ENCODE measurements at regions not wholly inside any gene's neighbourhood (a gene's known extent, or its start where the extent isn't known, plus 50 kb on each side); places are given as distances from the start of the nearest gene placed in this dataset.

DNA sequence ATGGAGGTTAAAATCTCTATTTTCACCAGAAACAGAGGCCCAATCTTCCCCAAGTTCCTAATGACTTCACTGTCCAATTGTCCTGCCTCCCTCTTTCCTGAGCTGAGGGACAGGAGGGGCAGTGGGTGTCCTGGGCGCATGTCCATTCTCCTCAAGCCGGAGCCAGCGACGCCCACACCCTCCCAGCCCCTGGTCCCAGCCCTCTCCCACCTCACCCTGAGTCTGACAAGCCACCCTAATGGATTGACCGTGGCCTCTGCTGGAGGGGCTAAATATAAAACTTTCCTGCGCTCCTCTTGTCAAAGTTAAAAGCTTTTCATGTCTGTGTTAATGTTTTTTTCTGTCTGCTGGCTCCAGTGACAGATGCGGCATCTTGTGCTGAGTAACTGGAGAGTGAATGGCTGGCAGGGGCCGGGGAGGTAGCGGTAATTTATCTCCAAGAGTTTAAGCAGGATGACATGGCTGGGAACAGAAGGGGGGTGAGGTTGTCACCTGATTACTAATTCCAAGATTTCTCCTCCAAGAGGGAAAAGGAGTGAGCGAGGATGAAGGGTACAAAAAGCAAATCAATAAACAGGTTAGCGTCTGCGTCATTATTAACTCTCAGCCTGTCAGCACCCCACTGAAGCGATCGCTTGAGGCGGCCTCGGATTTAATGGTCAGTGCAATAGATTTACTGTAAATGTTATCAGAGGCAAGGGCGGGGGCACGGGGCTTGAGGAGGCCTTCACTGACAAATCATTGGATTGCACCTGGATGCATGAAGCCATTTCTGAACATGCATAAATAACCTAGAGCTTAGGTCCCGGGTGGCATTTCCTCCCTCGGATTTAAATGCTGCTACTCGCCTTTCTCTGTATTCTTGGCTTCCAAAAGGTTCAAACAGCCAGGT is 118.1 kb upstream of the MAFB start:
- no peak for DNase-seq

DNA sequence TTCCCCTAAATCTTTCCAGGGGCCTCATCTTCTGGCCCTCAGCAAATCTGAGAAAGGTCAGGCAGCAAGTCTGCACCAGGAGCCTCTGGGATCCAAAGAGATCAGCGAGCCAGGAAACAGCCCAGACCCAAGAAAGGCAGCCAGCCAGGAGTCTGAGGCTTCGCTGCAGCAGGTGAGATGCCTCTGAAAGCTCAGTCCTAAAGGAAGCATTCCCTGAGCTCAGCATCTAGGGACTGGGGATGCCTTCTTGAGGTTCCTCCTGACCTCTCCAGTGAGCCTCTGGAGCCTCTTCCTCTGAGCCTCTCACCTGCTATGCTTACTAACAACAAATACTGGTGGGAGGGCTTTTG is 118.8 kb upstream of the MAFB start:
- DNase-seq = no peak

DNA sequence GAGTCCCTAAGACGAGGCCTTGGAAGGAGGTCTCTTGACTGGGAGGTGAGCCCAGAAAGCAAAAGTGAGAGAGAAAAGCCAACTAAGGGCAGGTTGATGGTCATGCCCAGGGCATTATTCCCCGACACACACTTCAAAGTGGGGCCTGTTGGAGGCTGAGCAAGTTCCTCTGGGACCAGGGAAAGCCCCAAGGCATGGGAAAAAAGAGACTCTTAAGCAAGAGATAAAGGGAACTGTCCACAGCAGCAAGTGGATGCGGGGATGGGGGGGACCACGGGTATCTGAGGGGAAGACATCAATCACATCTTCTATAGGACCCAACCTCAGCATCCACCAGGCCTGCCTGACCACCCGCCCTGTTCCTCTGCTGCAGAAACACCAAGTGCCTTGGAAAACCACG is 119.9 kb upstream of the MAFB start:
- no peak for DNase-seq

DNA sequence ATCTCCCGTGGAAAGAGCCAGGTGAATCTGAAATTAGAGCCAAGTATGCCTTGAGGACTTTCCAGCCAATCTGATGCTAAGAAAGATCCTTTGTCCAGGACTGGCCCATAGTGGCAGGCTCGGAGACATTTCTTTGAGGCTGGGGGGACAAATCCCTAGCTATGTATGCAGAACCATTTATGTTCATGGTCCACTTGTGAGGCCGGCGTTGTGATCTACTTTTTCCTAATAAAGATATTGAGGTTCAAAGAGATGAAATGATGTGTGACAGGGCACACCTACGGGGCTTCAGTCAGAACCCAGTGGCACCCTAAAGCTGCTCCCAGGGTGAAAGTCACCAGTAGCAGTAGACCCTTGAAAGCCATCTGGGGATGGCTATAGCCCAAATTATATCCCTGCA is 120.3 kb upstream of the MAFB start:
- no peak for DNase-seq

DNA sequence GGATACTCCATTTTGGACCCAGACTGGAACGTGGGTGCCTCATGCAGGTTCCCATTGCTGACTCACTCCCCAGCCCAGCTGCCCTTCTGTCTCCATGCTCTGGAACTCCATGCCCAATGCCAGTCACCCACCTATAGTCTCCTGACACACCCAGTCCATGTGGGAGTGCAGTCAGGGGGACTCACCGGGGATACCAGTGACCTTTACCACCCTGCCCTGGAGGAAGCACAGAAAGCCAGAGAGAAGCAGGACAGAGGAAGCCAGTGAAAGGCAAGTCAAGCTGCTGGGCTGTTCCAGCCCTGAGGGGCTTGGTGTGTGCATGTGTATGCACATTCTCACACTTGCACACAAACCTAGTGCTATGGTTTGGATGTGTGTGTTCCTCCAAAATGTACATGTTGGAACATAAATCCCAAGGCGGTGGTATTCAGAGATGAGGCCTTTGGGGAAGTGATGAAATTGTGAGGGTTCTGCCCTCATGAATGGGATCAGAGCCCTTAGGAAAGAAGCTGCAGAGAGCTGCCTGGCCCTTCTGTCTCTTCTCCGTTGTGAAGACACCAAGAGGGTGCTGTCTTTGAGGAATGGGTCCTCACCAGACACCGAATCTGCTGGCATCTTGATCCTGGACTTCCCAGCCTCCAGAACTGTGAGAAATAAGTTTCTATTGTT is 121.4 kb upstream of the MAFB start:
- DNase-seq = no peak

DNA sequence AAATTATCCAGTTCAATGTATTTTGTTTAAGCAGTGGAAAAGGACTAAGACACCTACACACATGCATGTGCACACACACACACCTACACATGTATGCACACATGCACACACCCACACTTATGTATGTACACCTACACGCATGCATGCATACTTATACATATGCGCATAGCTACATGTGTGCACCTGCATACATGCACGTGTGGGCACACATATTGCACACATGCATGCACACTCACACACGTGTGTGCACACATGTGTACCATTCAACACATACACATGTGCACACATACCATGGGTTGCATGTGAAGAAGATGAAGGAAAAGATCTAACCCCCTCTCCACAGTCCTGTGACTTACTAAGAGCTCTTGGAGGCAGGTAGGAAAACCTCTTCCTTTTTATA is 122.0 kb upstream of the MAFB start:
- DNase-seq = no peak

DNA sequence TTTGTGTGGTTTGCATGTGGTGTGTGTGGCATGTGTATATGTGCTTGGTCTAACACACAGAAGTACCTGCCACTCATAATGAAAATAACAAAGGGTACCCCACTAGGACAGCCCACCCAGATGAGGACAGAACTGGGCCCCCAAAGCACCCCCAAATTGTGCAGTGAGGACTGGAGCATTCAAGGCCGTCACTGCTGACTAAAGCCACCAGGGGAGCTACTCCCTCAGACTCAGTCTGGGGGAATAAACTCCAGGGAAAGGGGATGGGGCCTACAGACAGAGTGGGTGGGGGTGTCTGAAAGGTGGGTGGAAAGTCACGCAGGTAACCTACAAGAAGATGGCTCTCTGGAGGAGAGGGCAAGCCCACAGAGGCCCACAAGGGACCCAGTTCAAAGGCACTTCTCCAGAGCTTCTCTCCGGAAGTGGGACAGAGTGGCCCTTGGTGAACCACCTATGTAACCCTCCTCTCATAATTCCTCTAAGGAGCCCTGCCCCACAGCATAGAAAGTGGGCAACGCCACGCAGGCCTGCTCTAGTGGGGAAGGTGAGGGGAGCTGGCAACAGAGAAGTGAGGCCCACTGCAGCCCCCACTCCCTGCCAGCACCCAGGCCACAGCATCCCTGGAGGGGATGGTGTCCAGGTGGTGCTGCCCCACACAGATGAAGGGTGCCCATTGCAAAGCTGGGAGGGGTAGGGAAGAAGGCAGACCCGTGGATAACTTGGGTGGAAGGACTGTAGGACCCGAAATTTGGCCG is 122.8 kb upstream of the MAFB start:
- DNase-seq = no peak

DNA sequence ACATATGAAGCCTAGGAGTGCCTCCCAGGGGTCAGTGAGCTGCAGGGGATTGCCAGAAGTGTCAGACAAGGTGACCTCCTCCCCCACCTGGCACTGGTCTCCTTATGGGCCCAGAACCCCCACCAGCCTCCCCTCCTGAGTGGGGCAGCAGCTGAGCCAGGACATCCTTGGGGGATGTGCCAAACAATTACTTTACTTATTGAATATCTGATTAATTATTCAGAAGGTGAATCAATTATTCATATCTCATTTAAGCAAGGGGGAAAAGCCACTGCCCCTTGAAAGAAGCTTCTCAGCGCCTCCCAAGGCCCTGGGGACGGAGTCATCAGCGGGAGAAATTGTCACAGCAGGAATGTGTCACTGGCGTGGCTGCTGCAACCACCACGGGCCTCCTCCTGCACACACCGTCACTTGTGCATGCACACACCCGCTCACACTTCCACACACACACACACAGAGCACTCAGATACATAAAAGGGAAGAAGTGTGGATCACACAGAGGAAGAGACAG is 123.4 kb upstream of the MAFB start:
- DNase-seq = no peak

DNA sequence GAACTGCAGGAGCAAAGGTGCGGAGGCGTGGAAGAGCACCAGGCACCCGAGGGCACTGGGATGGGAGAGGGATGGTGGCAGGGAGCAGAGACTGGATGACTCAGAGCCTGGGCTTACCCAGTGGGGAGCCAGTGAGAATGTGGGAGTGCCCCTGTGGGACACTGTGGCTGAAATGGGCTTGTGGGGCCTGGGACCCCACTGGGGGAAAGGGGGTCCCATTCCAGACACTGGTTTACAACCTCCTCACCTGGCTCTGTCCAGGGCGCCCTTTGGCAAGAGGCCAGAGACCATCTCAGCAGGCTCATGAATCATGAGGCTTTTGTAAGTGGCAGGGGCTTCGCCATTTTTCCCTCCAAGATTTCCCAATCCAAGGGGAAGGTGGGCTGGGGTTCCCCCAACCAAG is 124.0 kb upstream of the MAFB start:
- no peak for DNase-seq

DNA sequence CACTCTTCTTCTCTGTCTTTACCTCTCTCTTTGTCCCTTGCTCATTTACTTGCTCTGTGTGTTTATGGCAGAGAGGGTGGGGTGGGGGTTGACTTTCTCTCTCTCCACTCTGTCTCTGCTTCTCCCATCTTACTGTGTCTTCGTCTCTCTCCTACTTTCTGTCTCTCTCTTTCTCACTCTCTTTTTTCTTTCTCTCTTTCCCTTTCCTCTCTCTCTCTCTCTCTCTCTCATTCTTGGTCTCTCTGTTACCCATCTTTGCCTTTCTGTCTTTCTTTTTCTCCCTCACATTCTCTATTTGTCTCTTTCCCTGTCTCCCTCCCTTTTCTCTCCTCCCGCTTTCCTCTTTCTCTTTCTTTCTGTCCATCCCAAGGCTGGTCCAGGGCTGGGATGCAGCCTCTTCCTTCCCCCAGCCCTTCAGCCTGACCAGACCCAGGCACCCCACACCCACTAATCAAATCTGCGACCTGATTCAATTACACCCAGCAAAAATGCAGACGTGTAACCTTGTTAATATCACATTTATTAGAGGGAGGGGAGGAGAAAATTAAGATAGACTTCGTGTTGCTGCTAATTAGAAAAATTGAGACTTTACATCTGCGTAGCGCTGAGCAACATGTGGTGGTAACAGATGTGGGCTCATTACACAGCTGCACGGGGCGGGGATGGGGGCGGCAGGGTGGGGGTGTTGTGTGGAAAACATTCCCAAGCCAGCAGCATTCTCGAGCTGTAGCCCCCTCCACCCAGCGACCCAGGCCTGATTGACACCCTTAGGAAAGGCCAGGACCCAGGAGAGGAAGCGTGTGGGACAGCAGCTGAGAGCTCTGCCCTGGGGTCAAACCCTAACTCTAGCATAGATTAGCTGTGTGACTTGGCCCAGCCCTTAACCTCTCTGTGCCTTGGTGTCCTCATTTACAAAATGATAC is 124.9 kb upstream of the MAFB start:
- no peak for DNase-seq

DNA sequence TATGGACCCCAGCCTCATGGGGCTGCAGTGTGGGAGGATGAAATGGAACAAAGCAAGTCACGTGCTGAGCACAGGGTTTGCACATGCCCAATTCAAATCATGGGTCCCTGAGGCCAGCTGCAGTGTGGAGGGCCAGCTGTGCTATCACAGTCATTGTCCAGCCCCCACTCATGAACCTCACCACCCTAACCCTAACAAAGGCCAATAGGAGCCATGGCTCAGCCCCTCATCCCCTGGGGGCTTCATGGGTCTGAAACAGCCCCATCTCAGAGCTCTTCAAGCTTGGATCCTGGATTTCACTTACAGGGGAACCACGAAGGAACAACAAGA is 125.6 kb upstream of the MAFB start:
- no peak for DNase-seq

DNA sequence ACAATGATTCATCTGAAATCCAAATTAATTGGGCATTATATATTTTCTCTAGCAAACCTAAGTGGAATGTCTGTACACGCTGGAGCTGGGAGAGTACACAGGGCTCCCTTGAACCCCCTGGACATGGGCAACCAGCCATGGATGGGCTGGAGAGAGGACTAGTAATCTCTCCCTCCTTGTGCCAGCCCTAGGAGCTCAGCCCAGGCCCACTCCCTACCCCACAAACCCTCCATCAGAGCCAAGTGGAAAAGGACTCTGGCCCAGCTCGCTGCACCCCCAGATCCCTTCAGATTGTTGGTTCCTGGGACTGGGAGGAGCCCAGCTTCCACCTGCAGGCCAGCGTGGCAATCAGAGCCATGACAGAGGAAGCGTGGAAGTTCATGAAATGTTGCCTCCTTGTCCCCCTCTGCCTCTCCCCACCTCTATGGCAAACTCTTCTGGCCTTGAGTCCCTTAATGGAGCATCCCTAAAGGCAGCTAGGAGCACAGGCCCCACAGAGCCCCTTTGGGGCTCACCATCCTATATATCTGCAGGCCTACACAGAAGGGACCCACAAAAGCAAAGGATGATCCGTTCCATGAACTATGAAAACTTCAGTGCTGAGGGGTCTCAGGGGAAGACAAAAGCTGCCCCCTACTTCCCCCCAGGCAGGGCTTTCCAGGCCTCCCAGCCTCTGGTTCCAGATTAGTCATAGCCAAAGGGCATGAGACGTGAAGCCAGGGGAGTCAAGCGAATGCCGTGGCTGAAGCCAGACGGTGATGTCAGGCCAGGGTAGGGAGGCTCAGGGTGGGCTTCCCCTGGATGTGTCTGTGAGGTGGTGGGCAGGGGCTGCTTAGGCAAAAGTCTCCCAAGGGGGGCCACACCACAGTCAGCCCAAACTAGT is 126.4 kb upstream of the MAFB start:
- no peak for DNase-seq

DNA sequence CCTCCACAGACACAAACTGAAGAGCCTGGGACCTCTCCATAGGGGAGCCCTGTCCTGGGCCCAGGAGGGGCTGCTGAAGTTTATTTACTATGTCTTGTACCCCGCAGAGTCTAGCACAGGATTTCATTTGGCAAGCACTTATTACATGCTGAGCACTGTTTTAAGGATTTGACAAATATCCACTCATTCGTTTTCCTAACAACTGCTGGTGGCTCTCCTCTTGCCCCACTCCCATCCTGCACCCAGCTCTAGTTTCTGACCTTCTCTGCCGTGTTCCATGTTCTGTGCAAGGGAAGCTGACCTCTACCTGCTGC is 127.0 kb upstream of the MAFB start:
- DNase-seq = no peak

DNA sequence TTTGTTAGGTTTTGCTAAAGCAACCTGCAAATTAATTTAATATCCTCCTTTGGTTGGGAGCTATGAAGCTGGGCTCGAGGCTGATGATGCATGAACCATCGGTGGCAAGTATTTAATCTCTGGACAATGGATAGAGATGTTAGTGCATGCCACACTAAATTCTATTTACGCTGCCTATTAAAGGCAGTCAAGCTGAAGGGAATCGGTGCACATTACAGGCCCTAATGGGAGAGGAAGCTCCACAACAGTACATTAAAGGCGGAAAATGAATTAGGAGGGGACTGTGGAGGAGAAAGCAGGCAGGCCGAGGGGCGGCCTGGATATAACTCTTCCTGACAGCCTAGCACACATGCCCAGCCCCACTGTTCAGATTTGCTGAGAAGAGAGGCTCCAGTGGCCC is 132.4 kb upstream of the MAFB start:
- DNase-seq = no peak

DNA sequence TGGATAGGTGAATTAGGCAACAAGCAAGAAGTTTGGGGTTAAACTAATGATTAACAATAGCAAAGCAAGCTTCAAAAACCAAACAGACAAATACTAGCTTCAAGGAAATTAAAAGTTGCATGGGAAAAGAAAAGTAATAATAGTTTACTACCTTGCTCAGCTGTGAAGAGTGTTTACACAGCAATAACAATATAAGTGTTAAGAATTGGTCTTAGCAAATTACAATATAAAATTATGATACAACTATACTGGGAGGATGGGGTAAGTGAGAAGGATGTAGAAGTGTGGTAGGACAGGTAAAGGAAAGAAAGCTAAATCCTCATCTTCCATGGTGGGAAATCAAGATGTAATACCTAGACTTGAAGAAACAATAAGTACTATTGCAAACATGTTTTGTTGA is 137.7 kb upstream of the MAFB start:
- DNase-seq = no peak

DNA sequence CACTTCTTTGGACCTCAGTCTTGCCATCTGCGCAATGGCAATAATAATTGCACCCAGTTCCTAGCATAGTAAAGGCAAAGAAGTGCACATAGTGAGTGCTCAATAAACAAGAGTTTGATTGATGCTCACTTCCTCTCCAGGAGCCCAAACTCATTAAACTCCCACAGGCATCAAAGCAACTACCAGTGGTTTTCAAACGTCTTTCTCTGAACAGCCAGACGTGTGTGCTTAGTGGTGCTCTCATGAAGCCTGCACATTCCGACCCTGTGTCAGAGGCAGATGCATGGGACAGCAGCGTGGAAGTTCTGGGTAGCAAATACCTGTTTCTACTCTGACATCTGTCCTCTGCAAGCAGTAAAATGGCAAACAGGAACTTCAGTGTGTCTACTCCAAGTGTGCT is 146.3 kb upstream of the MAFB start:
- DNase-seq = no peak

DNA sequence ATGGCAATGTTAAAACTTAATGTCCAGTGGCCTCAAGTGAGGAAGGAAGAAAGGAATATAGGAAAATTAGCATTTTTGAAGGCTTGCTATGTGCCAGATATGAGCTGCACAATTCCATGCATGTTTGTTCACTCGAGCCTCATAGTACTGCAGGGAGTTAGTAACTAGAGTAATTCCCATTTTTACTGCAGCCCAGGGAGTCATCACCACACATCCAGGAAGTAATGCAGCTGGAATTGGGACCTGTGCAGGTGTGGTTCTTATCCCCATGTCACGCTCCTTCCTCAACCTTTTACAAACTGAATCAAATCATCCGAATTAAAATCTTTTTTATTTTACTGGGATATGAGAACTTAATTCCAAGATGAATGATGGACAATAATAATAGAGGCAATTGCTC is 149.5 kb upstream of the MAFB start:
- no peak for DNase-seq

DNA sequence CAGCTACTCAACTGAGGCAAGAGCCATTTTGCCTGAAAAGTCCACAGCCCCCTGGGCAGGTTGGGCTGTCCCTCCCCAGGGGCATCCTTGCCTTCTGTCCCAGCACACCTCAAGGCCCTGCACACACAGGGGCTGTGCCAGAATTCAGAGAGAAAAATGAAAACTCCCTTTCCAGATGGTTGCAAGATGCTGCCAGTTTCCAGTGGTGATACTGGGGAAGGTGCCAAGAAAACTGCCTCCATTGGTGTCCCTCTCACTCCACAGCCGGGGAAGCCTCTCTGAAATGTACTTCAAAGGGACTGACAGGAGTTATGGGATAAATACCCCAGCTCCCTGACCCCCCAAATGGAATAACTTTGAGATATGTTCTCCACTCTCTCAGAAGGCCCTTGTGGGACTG is 154.2 kb upstream of the MAFB start:
- DNase-seq = no peak

DNA sequence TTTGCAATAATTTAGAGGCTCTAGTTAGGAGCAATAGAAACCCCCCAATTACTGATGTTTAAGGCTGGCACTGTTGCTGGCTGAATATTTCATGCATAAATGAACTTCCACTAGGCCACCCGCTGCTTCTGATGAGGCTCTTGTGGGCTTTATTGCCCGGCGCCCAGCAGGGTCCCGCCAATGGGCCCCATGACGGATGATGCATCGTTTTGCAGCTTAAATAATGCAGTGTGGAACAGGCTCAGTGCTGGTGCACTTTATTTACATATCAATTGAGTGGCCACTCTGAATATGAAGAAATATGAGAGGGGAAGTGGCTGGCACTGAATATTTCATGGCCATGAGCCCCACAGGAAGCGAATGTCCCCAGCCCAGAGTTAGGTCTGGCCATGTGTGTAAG is 155.3 kb upstream of the MAFB start:
- DNase-seq = no peak

DNA sequence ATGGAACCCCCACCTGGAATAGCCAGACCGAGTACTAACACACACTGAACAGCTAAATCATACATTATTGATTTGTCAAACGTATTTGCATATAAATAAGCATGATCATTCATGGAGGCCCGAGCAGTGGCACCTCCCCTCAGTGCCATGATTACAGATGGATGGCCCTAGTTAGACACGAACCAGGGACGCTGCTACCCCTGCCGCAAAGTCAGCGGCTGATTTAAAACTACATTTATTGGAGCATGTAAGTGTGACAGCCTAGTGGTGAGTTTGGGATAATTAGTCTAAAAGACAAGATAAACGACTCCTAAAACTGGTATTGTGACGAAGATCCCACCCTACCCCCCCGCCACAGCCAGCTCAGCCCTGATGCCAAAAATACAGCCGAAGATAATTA is 159.1 kb upstream of the MAFB start:
- no peak for DNase-seq

DNA sequence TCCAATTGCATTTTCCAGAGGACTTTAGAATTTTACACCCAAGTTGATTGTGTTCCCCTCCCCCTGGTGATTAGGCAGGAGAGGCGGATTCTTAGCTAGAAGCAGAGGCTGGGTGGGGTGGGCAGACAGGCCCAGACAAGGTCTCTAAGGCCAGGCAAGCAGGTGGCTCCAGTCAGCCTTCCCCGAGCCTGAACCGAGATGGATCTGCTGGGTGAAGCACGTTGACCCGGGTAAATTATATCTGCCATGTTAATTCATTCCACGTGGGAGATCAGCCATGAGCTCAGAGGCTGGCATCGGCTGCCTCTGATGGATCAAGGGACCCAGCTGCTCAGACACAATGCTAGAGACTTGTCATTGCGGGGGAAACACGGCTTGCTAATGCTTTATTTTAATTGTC is 159.5 kb upstream of the MAFB start:
- no peak for DNase-seq
